Epithelial cell of proximal tubule (primary cell): ENCODE measurements at regions not wholly inside any gene's neighbourhood (a gene's known extent, or its start where the extent isn't known, plus 50 kb on each side); places are given as distances from the start of the nearest gene placed in this dataset.

Source experiments
- DNase-seq: peaks from one replicate; pipeline ENCODE4 v3.0.0-alpha.2; 2011; ENCODE audit warnings: low read depth
- H3K4me3 ChIP-seq: 2 replicates; pipeline ENCODE4 v1.5.1; 2011; ENCODE audit warnings: low read depth, mild to moderate bottlenecking, low read length
- CTCF ChIP-seq: conservative IDR thresholded peaks from 2 replicates; pipeline ENCODE4 v1.5.1; 2012; ENCODE audit warnings: low read depth, mild to moderate bottlenecking, low read length

- no peak for TF ChIP-seq CTCF
- DNase-seq: no peak
- H3K4me3 ChIP-seq: no peak overlapping the region
Observed at GRCh38 chr12:65586796-65587195, 237.5 kb upstream of the HMGA2 start.

GRCh38 chr12:65590318-65590717 lies 234.0 kb upstream of the HMGA2 start:
- no peak for TF ChIP-seq CTCF
- no peak for DNase-seq
- H3K4me3 ChIP-seq: no peak overlapping the region

- no peak for TF ChIP-seq CTCF
- no peak overlapping the region for H3K4me3 ChIP-seq
Observed at GRCh38 chr12:65592416-65592815, 231.9 kb upstream of the HMGA2 start.

GRCh38 chr12:65593239-65593701 lies 231.0 kb upstream of the HMGA2 start:
- TF ChIP-seq CTCF: no peak
- DNase-seq: no peak

More at GRCh38 chr12:65592416-65592815, 231.9 kb upstream of the HMGA2 start:
- no peak for DNase-seq

GRCh38 chr12:65594409-65594808 lies 229.9 kb upstream of the HMGA2 start:
- no peak for TF ChIP-seq CTCF
- H3K4me3 ChIP-seq: no peak overlapping the region
- DNase-seq: no peak

More at GRCh38 chr12:65593239-65593701, 231.0 kb upstream of the HMGA2 start:
- H3K4me3 ChIP-seq: no peak overlapping the region

GRCh38 chr12:65595016-65595560 lies 229.2 kb upstream of the HMGA2 start:
- no peak for DNase-seq
- no peak for TF ChIP-seq CTCF

GRCh38 chr12:65596514-65597091 lies 227.7 kb upstream of the HMGA2 start:
- H3K4me3 ChIP-seq: no peak overlapping the region
- no peak for TF ChIP-seq CTCF
- DNase-seq: no peak

More at GRCh38 chr12:65595016-65595560, 229.2 kb upstream of the HMGA2 start:
- H3K4me3 ChIP-seq: no peak overlapping the region
